WI38 (cell line): ENCODE measurements at regions not wholly inside any gene's neighbourhood (a gene's known extent, or its start where the extent isn't known, plus 50 kb on each side); places are given as distances from the start of the nearest gene placed in this dataset.
"Not testable (repeated sequence)": the region's sequence is repeated elsewhere in the genome, so short reads cannot be mapped to it uniquely, and the experiment has no call there.

ENCODE experiments used
- H3K4me3 ChIP-seq: 2 replicates; pipeline ENCODE4 v1.5.1; 2011; ENCODE audit warnings: low read depth, mild to moderate bottlenecking, control low read depth, low read length
- CTCF ChIP-seq: IDR thresholded peaks from 2 replicates; pipeline ENCODE4 v1.5.1; 2012; ENCODE audit warnings: low read depth, mild to moderate bottlenecking, control low read depth, low read length

GRCh38 chr3:25911525-25912295, 121.8 kb downstream of the OXSM start:
- H3K4me3 ChIP-seq: no peak overlapping the region
- TF ChIP-seq CTCF: no peak

GRCh38 chr3:25913179-25913578, 123.3 kb downstream of the OXSM start:
- TF ChIP-seq CTCF: no peak
- H3K4me3 ChIP-seq: no peak overlapping the region

- no peak overlapping the region for H3K4me3 ChIP-seq
- no peak for TF ChIP-seq CTCF
Measured at GRCh38 chr3:25915673-25916072, 125.8 kb downstream of the OXSM start.

- no peak for TF ChIP-seq CTCF
- H3K4me3 ChIP-seq: no peak overlapping the region
Measured at GRCh38 chr3:25916321-25916720, 126.4 kb downstream of the OXSM start.

GRCh38 chr3:25931967-25932366, 142.1 kb downstream of the OXSM start:
- not testable (repeated sequence) for H3K4me3 ChIP-seq

- H3K4me3 ChIP-seq: no peak overlapping the region
- no peak for TF ChIP-seq CTCF
Measured at GRCh38 chr3:25938566-25939325, 148.9 kb downstream of the OXSM start.

- TF ChIP-seq CTCF: no peak
- no peak overlapping the region for H3K4me3 ChIP-seq
Measured at GRCh38 chr3:25940935-25941334, 151.0 kb downstream of the OXSM start.
